IPS-NIHi11 (cell line): ENCODE measurements at regions not wholly inside any gene's neighbourhood (a gene's known extent, or its start where the extent isn't known, plus 50 kb on each side); places are given as distances from the start of the nearest gene placed in this dataset.
"Not testable (repeated sequence)": the region's sequence is repeated elsewhere in the genome, so short reads cannot be mapped to it uniquely, and the experiment has no call there.

Experiments
- DNase-seq: peaks from one replicate; pipeline ENCODE4 v3.0.0; 2012; ENCODE audit warnings: mixed read lengths, low spot score

DNA sequence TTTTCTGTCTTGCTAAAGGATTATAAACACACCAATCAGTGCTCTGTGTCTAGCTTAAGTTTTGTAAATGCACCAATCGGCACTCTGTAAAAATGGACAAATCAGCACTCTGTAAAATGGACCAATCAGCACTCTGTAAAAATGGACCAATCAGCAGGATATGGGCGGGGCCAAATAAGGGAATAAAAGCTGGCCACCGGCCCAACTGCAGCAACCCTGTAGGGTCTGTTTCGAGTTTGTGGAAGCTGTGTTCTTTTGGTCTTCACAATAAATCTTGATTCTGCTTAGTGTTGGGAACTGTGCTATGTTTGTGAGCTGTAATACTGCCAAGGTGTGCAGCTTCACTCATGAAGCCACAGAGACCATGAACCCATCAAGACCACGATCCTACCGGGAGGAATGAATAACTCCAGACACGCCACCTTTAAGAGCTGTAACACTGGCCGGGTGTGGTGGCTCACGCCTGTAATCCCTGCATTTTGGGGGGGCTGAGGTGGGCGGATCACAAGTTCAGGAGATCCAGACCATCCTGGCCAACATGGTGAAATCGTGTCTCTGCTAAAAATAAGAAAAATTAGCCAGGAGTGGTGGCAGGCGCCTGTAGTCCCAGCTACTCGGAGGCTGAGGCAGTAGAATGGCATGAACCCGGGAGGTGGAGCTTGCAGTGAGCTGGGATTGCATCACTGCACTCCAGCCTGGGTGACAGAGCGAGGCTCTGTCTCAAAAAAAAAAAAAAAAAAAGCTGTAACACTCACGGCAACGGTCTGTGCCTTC is 133.0 kb upstream of the GDF10 start:
- DNase-seq: not testable (repeated sequence)

DNA sequence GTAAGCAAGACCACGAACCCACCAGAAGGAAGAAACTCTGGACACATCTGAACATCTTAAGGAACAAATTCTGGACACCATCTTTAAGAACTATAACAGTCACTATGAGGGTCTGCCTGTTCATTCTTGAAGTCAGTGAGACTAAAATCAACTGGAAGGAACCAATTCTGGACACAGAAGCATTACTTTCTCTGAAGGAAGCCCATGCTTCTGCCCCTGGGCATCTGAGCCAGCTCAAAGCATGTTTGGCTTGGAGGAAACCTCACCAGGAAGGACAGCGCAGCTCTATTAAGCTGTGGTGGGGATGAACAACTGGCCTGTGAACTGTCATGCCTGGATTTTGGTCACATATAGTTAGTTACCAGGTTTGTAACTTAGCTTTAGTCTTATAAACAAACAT is 132.4 kb upstream of the GDF10 start:
- DNase-seq: no peak

DNA sequence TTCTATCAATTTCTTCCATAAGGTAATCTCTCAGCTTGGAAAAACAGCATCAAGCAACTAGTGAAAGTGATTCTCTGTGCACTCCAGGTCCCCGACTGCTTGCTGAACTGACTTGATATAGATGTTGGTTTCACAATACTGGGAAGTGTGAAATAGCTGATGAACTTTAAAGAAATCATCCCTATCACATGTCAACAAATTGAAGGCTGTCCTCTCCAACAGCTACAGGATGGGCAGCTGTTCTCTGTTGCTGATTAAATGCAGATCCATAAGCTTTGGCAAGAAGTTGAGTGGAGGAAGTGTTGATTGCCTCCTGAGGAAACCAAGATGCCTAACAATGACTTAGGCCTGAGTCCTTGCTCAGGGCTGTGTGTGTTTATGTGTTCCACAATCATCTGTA is 130.4 kb upstream of the GDF10 start:
- DNase-seq: no peak

DNA sequence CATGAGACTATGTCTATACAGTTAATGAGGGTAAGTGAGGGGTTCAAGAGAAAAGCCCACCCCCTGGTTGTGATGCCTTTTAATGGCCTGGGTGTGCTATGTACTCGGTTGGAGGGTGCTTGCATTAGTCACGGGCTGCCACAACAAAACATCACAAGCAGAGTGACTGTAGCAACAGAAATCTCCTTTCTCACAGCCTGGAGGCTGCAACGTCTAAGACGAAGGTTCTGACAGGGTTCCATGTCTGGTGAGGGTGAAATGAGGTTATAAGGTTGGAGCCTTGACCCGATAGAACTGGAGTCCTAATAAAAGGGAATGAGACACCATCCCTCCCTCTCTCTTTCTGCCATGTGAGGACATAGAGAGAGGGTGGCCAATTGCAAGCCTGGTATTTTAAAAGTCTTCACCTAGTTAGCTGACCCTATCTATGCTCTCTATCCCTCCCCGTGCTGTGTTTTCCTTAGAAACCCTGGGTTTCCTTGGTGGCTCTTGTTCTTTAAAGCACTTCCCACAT is 126.0 kb upstream of the GDF10 start:
- DNase-seq: no peak

DNA sequence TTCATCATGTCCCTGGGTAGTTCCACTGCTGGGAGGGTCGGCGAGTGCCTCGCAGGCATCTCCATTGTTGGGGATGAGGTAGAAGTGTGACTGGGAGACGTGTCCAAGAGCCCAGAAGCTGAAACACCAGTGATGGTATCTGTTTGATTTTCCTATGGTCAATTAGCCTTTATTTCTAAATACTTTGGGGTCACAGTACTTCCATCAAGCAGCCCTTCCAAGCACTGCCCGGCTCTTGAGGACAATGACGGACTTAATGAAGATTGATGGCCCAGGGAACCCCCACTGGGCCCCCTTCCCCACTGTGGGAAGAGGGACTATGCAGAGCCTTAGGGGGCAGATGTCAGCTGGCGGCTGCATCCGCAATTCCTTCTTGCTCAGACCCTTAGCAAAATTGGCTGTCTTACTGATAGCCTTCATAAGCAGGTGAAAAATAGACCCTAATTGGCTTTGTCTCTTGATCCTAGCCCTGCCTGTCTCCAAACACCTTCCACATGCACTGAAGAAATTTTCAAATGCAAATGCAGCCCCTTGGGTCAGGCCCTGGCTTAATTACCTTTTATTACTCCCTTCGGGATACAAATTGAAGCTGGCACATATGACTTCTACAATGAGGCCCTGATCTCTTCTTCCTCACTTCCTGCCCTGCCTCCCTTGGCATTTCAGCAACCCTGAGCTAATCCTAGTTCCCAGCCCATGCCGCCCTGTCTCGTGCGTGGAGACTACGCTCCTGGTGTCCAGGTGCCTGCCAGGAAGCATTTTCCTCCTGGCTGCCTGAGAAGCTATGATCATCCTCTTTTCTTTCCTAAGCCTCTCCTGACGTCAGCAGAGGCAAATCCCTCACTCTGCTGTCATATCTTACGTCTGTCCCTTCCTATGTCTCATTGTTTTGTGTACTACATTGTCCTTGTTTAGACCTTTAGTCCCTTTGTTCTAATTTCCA is 124.5 kb upstream of the GDF10 start:
- no peak for DNase-seq

DNA sequence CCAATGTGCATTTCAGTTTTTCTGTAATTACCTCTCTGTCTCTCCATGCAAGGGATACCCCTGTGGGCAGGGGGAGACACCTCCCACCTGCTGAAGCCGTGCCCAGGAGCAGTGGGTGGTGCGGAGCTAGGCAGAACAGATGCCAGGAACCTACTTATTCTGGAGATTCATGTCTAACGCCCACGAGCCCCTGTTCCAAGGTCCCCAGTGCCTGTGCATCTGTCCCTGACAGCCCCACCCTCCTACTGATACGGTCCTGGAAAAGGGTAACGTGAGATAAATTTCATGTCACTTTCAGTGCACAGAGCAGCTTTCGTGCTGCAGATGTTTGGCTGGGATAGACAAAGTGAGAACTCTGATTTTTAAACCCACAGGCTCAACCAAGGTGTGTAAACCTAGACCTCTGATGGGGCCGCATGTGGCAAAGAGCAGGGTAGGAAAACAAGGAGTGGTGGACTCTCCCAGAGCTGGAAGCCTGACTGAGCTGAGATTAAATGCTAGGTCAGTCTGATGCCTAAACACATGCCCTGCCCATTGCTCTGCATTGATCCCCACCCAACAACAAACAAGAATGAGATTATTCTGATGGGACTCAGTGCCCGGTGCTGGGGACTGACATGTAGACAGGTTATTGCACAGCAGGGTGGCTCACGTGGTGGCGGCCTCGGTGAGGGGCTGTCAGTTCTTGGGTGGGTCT is 123.6 kb upstream of the GDF10 start:
- no peak for DNase-seq

DNA sequence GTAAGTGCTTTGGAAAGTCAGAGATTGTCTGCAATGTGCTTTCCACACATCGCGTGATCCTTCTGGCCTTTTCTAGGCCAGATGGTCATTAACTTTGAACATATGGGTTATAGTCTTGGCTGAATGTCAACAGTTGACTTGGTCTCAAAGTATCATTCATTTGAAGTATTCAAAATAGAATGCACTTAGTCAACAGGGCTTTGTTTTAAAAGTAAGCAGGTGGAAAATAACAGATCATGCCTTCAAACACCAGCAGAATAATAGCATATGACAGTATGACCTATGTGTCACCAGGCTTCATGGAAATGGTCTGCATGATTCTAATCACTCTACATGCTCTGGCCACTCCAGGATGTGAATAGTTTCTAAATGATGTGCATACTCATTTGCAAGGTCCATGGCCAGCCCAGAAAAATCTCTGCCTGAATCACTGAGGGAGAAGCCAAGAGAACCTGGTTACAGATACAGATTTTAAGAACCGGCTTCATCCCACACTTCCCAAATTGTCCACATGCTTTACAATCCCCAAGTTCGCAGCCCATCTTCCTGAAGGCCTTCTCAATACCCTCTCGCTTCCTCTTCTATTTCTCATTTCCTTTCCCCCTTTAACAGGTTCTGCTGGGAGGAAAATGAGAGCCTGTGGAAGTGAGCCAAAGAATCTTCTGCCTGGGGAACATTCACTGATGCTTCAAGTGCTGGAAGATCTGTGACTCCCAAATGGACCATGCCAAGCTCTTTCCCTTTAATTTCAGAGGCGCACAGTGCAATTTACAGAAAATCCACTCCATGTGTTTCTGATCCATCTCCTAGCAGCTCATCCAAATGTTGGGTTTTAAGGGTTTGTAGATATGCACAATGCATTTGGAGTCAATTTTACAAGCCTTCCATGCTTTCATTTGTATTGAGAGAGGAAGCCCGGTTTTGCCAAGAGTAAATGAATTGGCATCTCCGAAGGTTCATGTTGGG is 122.8 kb upstream of the GDF10 start:
- DNase-seq: no peak

DNA sequence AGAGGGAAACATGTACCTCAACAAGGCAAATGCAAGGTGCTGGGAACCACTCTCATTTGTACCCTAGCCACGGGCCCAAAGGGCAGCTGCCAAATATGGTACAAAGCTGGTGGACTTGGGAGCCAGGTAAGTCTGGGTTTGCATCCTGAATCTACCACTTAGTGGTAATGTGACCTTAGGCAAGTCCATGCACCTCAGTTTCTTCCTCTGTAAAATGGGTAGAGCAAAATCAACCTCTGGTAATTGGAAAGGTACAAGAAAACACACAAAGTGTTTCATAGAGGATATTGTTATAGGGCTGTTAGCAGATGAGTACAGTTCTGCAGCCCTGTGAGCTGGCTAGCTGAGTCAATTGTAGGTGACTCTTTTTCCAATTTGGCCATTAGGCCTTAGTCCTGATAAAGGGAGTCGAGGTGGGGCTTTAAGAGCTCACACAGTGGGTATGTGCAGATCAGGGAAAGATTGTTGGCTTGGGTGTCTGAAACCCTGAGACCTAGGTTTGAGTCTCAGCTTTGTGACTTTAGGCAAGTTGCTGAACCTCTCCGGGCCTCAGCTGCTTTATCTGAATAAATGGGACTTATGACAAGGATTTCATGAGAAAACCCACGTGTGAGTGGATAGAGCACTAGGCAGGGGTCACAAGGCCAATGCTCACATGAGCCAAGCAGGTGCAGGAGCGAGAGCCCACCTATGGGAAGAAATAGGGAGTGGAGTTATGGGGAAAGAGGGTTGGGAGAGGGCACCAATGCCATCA is 121.3 kb upstream of the GDF10 start:
- no peak for DNase-seq

DNA sequence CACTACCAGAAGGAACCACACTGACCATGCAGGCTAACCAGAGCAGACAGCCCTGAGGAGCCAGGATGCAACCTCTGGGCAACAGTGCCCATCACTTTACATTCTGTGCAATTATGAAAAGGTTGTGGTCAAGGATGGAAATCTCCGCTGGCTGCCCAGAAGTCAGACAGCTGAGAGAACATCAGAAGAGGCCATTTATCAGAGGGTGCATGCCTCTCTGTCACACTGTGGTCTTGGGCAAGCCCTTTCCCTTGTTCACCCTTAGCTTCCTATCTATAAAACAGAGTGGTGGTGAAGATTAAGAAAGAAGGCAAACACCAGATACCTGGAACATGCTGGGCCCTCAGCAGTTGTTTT is 120.7 kb upstream of the GDF10 start:
- no peak for DNase-seq

DNA sequence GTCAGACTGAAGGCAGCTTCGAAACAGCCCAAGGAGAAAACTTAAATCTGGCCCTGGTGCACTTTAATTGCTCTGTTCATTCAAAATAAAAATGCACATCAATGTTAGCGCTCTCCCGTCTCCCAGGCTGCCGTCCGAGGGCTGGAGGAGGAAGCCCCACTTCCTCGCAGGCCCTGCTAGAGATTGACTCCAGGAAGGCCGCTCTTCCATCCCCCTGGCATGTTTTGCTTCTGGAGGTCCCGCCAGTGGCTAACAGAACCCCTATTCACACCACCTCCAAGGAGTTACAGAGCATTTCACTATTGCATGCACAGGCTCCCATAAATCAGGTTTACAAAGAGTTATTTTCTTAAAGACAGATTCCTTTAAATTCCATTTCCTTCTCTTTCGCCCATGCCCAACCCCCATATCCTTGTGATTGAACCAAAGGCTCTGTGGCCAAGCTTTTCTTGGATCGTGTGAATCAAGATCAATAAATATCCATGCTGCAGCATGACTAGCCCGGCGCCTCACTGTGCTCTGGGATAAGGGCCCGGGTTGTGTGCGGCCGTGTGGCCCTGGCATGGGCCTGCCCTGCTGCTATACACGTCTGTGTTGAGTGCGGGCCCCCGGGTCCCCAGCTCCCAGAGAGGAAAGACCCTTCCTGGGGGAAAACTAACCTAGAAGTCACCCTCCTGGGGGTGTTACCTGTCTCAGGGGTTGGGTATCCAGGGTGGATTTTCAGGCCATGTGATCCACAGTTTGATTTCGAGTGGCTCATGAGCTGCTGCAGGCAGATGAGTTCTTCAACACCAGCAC is 118.7 kb upstream of the GDF10 start:
- no peak for DNase-seq

DNA sequence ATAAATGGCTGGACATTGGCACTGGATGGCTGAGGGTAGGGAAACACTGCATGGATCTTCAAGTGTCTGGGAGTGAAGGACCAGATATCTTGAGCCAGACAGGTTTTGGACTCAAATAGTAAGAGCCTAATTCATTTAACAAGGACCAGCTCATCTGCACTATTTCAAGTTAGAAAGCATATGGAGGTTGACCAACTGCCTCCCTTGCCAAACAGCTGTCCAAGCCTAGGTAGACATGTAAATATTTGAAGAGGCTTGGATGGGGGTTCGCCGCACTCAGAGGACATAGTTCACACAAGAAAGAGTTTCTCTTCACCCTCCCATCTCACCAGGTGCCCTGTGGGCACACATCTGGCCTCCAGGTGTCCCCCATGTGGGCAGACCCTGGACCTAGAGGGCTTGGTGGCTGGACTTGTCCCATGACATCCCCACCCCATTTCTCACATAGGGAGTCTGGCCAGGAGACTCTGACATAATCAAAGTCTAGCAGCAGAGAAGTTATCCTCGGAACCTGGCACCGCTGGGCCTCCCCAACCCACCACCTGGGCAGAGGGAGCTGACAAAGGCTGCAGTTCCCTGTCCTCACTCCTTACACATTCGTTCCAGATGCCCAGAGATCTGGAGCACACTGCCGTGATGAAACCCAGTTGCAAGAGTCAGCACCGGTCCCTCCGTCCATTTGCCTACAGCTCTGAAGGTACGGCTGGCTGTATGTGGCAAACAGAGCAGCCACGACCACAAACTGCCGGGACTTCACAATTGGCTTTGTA is 116.9 kb upstream of the GDF10 start:
- DNase-seq: no peak

DNA sequence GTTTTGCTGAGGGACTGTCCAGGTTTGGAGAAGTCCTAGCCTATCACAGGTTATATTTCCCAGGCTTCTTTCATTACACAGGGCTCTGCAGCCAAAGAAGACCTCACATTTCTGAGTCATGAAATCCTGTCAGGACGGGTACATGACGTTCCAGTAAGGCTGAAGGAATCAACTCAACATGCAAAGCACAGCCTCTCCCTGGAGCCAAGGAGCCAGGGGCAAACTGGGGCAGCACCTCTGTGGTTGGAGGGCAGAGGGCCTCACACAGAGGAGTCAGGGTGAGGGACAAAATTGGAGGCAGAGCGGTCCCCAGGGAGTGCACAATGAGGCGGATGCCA is 116.3 kb upstream of the GDF10 start:
- no peak for DNase-seq

DNA sequence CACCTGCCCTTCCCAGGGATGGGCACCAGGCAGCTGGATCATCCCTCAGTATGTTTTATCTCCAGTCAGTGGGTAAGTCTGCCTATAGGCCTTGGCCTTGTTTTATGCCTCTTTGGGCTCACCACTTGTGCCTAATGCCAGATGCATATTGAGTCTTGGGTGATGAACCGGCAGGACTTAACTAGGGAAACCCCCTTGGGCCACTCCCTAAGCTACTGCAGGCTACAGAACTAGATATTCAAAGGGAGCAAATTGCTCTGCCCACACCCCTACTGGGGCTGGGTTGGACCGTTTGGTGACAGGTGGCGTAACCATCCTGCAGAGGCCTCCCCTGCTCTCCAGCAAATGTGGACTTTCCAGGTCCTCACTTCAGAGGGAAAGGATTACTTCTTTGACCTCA is 115.7 kb upstream of the GDF10 start:
- DNase-seq: no peak

DNA sequence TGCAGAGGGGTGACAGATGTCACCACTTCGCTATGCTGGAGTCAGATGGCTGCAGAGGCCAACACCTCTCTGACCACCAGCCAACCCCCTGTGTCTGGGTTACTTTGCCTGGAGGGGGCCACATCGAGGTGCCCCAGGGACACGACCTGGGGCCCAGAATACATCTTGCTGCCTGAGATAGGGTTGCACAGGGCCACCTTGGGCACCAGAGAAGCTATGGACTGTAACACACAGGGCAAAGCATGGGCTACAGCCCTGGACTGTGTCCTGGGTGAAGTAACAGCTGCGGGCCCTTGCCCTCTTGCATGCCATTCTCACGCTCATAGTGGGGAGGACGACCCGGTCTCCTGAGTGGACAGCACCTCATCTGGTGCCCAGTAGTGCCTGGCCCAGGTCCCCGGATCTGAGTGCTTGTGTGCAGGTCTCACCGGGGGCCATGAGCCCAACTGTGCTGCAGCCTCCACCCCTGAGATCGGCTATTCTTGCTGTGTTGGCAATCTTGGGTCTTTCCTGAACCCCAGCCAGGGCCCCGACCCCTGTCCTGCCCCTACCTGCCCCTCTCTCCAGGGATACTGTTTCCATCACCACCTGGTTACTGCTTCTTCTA is 115.2 kb upstream of the GDF10 start:
- no peak for DNase-seq

DNA sequence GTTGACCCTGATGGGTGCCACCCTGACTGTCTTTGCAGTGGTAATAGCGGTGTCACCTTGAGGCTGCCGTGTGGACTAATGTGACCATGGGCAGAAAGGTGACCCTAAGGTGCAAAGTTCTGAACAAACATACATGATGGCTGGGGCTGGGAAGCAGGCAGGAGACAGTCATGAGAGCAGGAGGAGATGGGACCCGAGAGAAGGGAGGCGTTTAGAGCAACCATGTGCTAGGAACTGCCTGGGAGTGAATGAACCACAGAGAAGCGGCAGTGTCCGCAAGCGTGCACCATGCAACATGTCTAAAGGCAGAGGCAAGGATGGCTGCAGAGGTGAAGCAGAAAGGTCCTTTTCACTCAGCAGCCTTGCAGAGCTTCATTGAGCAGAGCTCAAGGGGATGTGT is 113.1 kb upstream of the GDF10 start:
- DNase-seq: no peak

DNA sequence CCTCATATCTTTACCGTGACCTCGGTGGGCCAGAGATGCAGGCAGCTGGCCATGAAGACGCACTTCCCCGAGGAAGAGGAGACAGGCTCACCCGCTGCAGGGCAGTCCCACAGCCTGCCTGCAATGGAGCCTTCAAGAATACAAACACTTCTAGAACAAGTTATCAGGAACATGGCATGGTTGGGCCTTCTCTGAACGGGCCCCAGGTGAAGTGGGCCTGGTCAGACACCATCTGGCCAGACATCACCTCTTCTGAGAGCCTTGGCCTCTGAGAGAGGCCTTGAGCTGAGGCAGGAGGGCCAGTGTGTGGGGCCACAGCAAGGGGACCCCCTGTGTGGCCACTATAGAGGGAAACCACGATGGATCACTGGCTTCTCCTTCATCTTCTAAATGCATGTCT is 112.4 kb upstream of the GDF10 start:
- DNase-seq: no peak

DNA sequence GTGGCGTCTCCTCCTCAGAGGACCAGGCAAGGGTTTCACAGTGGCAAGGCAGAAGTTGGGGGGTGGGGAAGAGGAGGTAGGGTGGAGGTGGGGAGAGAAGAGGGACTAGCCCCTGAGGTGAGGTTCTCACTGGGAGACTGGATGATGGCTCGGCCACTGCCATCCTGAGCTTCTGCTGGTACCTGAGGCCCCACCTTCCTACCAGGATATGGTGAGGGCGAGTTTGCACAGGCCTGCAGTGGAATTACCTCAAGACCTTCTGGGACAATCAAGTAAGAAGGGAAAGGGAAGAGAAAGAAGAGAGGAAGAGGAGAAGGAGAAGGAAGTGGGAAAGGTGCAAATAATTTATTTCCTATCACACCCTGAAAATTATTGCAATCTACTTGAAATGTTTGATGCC is 111.8 kb upstream of the GDF10 start:
- no peak for DNase-seq

DNA sequence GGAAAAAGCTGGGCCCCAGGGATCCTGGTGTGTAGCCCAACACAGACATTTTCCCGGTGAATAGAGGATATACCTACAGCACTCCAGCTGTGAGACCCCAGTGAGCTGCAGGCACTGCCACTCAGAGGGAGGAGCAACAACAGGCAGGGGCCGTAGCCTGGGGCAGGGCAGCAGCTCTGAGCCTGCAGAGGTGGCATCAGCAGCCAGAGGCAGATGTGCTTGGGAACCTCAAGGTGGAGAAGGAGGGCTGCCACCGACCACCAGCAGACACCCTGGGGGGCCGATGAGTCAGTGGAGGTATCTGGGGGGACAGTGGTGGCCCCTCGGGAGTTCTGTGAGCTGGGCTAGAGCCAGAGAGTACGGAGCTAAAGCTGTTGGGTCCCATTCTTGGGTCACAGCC is 110.2 kb upstream of the GDF10 start:
- DNase-seq: no peak

DNA sequence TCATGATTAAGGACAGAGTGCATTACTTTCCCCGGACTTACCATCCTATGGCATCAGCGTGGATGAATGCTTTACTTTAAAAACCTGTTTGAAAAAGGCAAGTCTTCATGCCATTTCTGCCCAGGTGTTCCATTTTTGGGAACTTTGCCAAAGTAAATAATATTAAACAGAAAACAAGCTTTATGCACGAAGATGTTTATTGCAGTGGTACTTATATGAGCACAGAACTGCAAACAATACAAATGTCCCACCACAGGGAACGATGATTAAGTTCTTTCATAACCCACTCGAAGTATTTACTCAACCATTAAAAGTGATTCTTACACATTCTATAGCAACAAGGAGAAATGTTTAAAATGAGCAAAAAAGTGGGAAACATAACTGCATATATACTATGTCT is 109.7 kb upstream of the GDF10 start:
- DNase-seq: no peak
